HEK293 (cell line): ENCODE measurements at regions not wholly inside any gene's neighbourhood (a gene's known extent, or its start where the extent isn't known, plus 50 kb on each side); places are given as distances from the start of the nearest gene placed in this dataset.

Experiments used
- CTCF ChIP-seq: fragments of 450-650 bp; formaldehyde crosslinking; IDR thresholded peaks from 2 replicates; pipeline ENCODE4 v1.5.1; 2016; ENCODE audit warnings: missing biosample characterization, missing genetic modification characterization
- KLF16 ChIP-seq: fragments of 450-650 bp; formaldehyde crosslinking; IDR thresholded peaks from 2 replicates; pipeline ENCODE4 v1.5.1; 2017; ENCODE audit warnings: missing biosample characterization, missing genetic modification characterization
- REST ChIP-seq: fragments of 450-650 bp; formaldehyde crosslinking; IDR thresholded peaks from 2 replicates; pipeline ENCODE4 v1.5.1; 2016; ENCODE audit warnings: missing biosample characterization, missing genetic modification characterization
- ZBTB11 ChIP-seq: fragments of 450-650 bp; formaldehyde crosslinking; conservative IDR thresholded peaks from 2 replicates; pipeline ENCODE4 v1.5.1; 2016; ENCODE audit warnings: low read depth, missing biosample characterization, missing genetic modification characterization
- ZFP37 ChIP-seq: fragments of 450-650 bp; formaldehyde crosslinking; IDR thresholded peaks from 2 replicates; pipeline ENCODE4 v1.5.1; 2016; ENCODE audit warnings: missing biosample characterization, missing genetic modification characterization
- ZNF18 ChIP-seq: fragments of 450-650 bp; formaldehyde crosslinking; IDR thresholded peaks from 2 replicates; pipeline ENCODE4 v1.5.1; 2016; ENCODE audit warnings: missing biosample characterization, missing genetic modification characterization
- ZNF423 ChIP-seq: fragments of 450-650 bp; formaldehyde crosslinking; IDR thresholded peaks from 2 replicates; pipeline ENCODE4 v1.5.1; 2016; ENCODE audit warnings: missing biosample characterization, missing genetic modification characterization
- ZNF645 ChIP-seq: fragments of 450-650 bp; formaldehyde crosslinking; IDR thresholded peaks from 2 replicates; pipeline ENCODE4; 2016; ENCODE audit warnings: missing biosample characterization, missing genetic modification characterization

- TF ChIP-seq ZNF423 (tag by site-specific recombination) (no peak), KLF16 (tag by site-specific recombination) (no peak), ZBTB11 (tag by site-specific recombination) (no peak), REST (tag by site-specific recombination) (no peak), ZNF645 (tag by site-specific recombination) (no peak), ZFP37 (no peak), ZNF18 (tag by site-specific recombination) (no peak), CTCF (tag by site-specific recombination) (no peak)
Measured at GRCh38 chr5:100970646-100971255, 67.7 kb upstream of the ST8SIA4 start.
